Activated CD4-positive, alpha-beta T cell treated with anti-CD3 and anti-CD28 coated beads, Interleukin-2, amount 10 ng/mL, durations not matched to agents 7 days and 5 days (primary cell): ENCODE measurements at regions not wholly inside any gene's neighbourhood (a gene's known extent, or its start where the extent isn't known, plus 50 kb on each side); places are given as distances from the start of the nearest gene placed in this dataset.
"Not testable (repeated sequence)": the region's sequence is repeated elsewhere in the genome, so short reads cannot be mapped to it uniquely, and the experiment has no call there.

ENCODE experiments used
- CTCF ChIA-PET: fragments of 350-600 bp; sonication (Branson Sonifier 250); formaldehyde crosslinking; loops from one replicate; lab custom pipeline; 2021; ENCODE audit warnings: antibody characterized with exemption; lab: Charles Lee
- POLR2A ChIA-PET: fragments of 350-600 bp; sonication (Branson Sonifier 250); formaldehyde crosslinking; loops from one replicate; lab custom pipeline; 2021; ENCODE audit warnings: antibody characterized with exemption; lab: Charles Lee
- DNase-seq: peaks from one replicate; pipeline ENCODE4 v3.0.0-alpha.2; 2020
- H3K27ac Mint-ChIP-seq: one replicate; pipeline ENCODE4 v1.8.0; 2021; ENCODE audit warnings: mild to moderate bottlenecking, moderate library complexity, mixed read lengths
- H3K27me3 Mint-ChIP-seq: one replicate; pipeline ENCODE4 v1.8.0; 2021; ENCODE audit warnings: mixed read lengths
- H3K36me3 Mint-ChIP-seq: one replicate; pipeline ENCODE4 v1.8.0; 2021; ENCODE audit warnings: low read depth, mixed read lengths
- H3K4me1 Mint-ChIP-seq: one replicate; pipeline ENCODE4 v1.8.0; 2021; ENCODE audit warnings: mixed read lengths
- H3K4me3 Mint-ChIP-seq: one replicate; pipeline ENCODE4 v1.8.0; 2021; ENCODE audit warnings: mild to moderate bottlenecking, moderate library complexity, mixed read lengths
- H3K9me3 Mint-ChIP-seq: one replicate; pipeline ENCODE4 v1.8.0; 2021; ENCODE audit warnings: mixed read lengths

- POLR2A ChIA-PET: no interaction called here
- CTCF ChIA-PET: no interaction called here
- Mint-ChIP-seq H3K9me3 (no peaks in the 10 kb centered on the region), H3K36me3 (no peaks in the 10 kb centered on the region), H3K27ac (no peak overlapping the region), H3K27me3 (peaks cover 17% of the 10 kb centered on the region), H3K4me3 (no peak overlapping the region), H3K4me1 (no peaks in the 10 kb centered on the region)
- DNase-seq: no peak
These were observed 231.3 kb upstream of the TET2 start for GRCh38 chr4:104915373-104915772.

- CTCF ChIA-PET: no interaction called here
- no peak overlapping the region for H3K4me3 Mint-ChIP-seq
- no peak overlapping the region for H3K27ac Mint-ChIP-seq
- POLR2A ChIA-PET: no interaction called here
- peaks cover 15% of the 10 kb centered on the region for H3K27me3 Mint-ChIP-seq
- no peaks in the 10 kb centered on the region for H3K36me3 Mint-ChIP-seq
- no peak for DNase-seq
- H3K9me3 Mint-ChIP-seq: no peaks in the 10 kb centered on the region
- no peaks in the 10 kb centered on the region for H3K4me1 Mint-ChIP-seq
These were observed 230.8 kb upstream of the TET2 start for GRCh38 chr4:104915864-104916263.

- ChIA-PET POLR2A (no interaction called here), CTCF (no interaction called here)
- no peak overlapping the region for H3K27ac Mint-ChIP-seq
- no peaks in the 10 kb centered on the region for H3K9me3 Mint-ChIP-seq
- H3K27me3 Mint-ChIP-seq: peaks cover 18% of the 10 kb centered on the region
- DNase-seq: no peak
- no peaks in the 10 kb centered on the region for H3K36me3 Mint-ChIP-seq
- no peaks in the 10 kb centered on the region for H3K4me1 Mint-ChIP-seq
- no peak overlapping the region for H3K4me3 Mint-ChIP-seq
These were observed 227.3 kb upstream of the TET2 start for GRCh38 chr4:104919406-104919805.

DNA sequence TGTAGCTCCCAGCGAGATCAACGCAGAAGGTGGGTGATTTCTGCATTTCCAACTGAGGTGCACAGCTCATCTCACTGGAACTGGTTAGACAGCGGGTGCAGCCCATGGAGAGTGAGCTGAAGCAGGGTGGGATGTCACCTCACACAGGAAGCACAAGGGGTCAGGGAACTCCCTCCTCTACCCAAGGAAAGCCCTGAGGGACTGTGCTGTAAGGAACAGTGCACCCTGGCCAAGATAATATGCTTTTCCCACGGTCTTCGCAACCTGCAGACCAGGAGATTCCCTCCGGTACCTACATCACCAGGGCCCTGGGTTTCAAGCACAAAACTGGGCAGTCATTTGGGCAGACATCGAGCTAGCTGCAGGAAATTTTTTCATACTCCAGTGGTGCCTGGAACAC is 216.4 kb upstream of the TET2 start:
- Mint-ChIP-seq H3K27me3 (peaks cover 19% of the 10 kb centered on the region), H3K36me3 (peaks cover 17% of the 10 kb centered on the region), H3K4me1 (peaks cover 41% of the 10 kb centered on the region), H3K27ac (peak overlapping the region; percentile 86), H3K4me3 (no peak overlapping the region), H3K9me3 (peaks cover 16% of the 10 kb centered on the region)
- ChIA-PET CTCF (interaction anchor here (1.1 kb wide), 2 partner anchors 16 to 544 kb away, joined by 3 to 4 read pairs; partner anchors contain the start of gene PPA2), POLR2A (no interaction called here)
- DNase-seq: no peak

DNA sequence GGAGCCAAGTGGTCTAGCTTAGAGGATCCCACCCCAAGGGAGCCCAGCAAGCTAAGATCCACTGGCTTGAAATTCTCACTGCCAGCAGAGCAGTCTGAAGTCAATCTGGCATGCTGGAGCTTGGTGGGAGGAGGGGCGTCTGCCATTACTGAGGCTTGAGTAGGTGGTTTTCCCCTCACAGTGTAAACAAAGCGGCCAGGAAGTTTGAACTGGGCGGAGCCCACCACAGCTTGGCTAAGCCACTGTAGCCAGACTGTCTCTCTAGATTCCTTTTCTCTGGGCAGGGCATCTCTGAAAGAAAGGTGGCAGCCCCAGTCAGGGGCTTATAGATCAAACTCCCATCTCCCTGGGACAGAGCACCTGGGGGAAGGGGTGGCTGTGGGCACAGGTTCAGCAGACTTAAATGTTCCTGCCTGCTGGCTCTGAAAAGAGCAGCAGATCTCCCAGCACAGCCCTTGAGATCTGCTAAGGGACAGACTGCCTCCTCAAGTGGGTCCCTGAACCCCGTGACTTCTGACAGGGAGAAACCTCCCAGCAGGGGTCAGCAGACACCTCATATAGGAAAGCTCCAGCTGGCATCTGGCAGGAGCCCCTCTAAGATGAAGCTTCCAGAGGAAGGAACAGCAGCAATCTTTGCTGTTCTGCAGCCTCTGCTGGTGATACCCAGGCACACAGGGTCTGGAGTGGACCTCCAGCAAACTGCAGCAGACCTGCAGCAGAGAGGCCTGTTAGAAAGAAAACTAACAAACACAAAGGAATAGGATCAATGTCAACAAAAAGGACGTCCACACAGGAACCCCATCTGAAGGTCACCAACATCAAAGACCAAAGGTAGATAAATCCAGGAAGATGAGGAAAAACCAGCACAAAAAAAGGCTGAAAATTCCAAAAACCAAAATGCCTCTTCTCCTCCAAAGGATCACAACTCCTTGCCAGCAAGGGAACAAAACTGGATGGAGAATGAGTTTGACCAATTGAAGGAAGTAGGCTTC is 215.6 kb upstream of the TET2 start:
- Mint-ChIP-seq H3K4me1 (peaks cover 41% of the 10 kb centered on the region), H3K27me3 (peaks cover 18% of the 10 kb centered on the region), H3K27ac (peak overlapping the region; percentile 86), H3K36me3 (peaks cover 17% of the 10 kb centered on the region), H3K9me3 (peaks cover 20% of the 10 kb centered on the region), H3K4me3 (peak overlapping the region; percentile 35)
- CTCF ChIA-PET: interaction anchor here (1.1 kb wide), 2 partner anchors 15 to 543 kb away, joined by 3 to 4 read pairs; partner anchors contain the start of gene PPA2
- POLR2A ChIA-PET: not testable (repeated sequence)
- peak; percentile 69 for DNase-seq

GRCh38 chr4:104938624-104939023 is 208.1 kb upstream of the TET2 start:
- Mint-ChIP-seq H3K9me3 (peaks cover 16% of the 10 kb centered on the region), H3K4me1 (peaks cover 16% of the 10 kb centered on the region), H3K36me3 (peaks cover 2% of the 10 kb centered on the region), H3K4me3 (no peak overlapping the region), H3K27ac (peak overlapping the region; percentile 47), H3K27me3 (peaks cover 2% of the 10 kb centered on the region)
- peak; percentile 69 for DNase-seq
- ChIA-PET CTCF (interaction anchor here (0.6 kb wide), 1 partner anchor 13 kb away, joined by 3 read pairs; no protein-coding TSS in a partner anchor), POLR2A (no interaction called here)

GRCh38 chr4:104940927-104941326 is 205.7 kb upstream of the TET2 start:
- peaks cover 2% of the 10 kb centered on the region for H3K36me3 Mint-ChIP-seq
- H3K4me1 Mint-ChIP-seq: peaks cover 17% of the 10 kb centered on the region
- CTCF ChIA-PET: no interaction called here
- no peak for DNase-seq
- peaks cover 5% of the 10 kb centered on the region for H3K9me3 Mint-ChIP-seq
- H3K27me3 Mint-ChIP-seq: no peaks in the 10 kb centered on the region
- H3K4me3 Mint-ChIP-seq: no peak overlapping the region
- POLR2A ChIA-PET: no interaction called here
- no peak overlapping the region for H3K27ac Mint-ChIP-seq

DNA sequence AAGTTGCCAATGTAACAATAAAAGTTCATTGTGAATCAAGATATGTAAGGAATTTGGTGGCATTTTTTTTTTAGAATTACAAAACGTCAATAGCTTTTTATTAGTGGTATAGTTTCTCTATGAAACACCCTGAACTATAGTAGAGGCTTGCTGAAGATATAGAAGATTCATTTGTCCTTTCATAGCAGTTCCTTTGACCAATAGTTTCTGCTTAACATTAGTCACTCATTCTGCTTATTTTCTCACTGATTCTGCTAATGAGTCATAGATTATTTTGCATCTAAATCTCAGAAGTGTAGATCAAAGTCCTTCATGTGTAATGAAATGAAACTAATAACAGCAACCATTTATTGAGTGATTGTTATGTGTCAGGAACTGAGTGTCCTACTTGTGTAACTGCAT is 205.0 kb upstream of the TET2 start:
- ChIA-PET CTCF (no interaction called here), POLR2A (no interaction called here)
- no peak overlapping the region for H3K27ac Mint-ChIP-seq
- peaks cover 2% of the 10 kb centered on the region for H3K36me3 Mint-ChIP-seq
- H3K4me1 Mint-ChIP-seq: peaks cover 17% of the 10 kb centered on the region
- no peak for DNase-seq
- H3K4me3 Mint-ChIP-seq: no peak overlapping the region
- peaks cover 2% of the 10 kb centered on the region for H3K27me3 Mint-ChIP-seq
- H3K9me3 Mint-ChIP-seq: peaks cover 2% of the 10 kb centered on the region

- Mint-ChIP-seq H3K27ac (no peak overlapping the region), H3K4me3 (no peak overlapping the region), H3K9me3 (peaks cover 2% of the 10 kb centered on the region), H3K36me3 (peaks cover 2% of the 10 kb centered on the region), H3K4me1 (peaks cover 16% of the 10 kb centered on the region), H3K27me3 (peaks cover 3% of the 10 kb centered on the region)
- POLR2A ChIA-PET: no interaction called here
- peak; percentile 18 for DNase-seq
- CTCF ChIA-PET: interaction anchor here (0.7 kb wide), 1 partner anchor 546 kb away, joined by 3 read pairs; no protein-coding TSS in a partner anchor
These were observed 203.5 kb upstream of the TET2 start for GRCh38 chr4:104942990-104943743.

GRCh38 chr4:104944596-104944995 is 202.1 kb upstream of the TET2 start:
- Mint-ChIP-seq H3K36me3 (peaks cover 2% of the 10 kb centered on the region), H3K4me3 (no peak overlapping the region), H3K9me3 (peaks cover 2% of the 10 kb centered on the region), H3K27ac (no peak overlapping the region), H3K4me1 (peaks cover 9% of the 10 kb centered on the region), H3K27me3 (peaks cover 3% of the 10 kb centered on the region)
- CTCF ChIA-PET: no interaction called here
- POLR2A ChIA-PET: no interaction called here
- DNase-seq: no peak

- ChIA-PET POLR2A (no interaction called here), CTCF (interaction anchor here (0.9 to 1.3 kb wide), 2 partner anchors 9 to 23 kb away, joined by 3 to 4 read pairs; no protein-coding TSS in a partner anchor)
- Mint-ChIP-seq H3K36me3 (peaks cover 4% of the 10 kb centered on the region), H3K9me3 (peaks cover 14% of the 10 kb centered on the region), H3K4me3 (no peak overlapping the region), H3K27me3 (peaks cover 9% of the 10 kb centered on the region), H3K4me1 (peaks cover 16% of the 10 kb centered on the region), H3K27ac (no peak overlapping the region)
- no peak for DNase-seq
These were observed 182.1 kb upstream of the TET2 start for GRCh38 chr4:104964410-104965175.

GRCh38 chr4:104966349-104967033 is 180.2 kb upstream of the TET2 start:
- Mint-ChIP-seq H3K27ac (peak overlapping the region; percentile 96), H3K27me3 (peaks cover 5% of the 10 kb centered on the region), H3K4me3 (peak overlapping the region; percentile 60), H3K9me3 (peaks cover 12% of the 10 kb centered on the region), H3K4me1 (peaks cover 16% of the 10 kb centered on the region), H3K36me3 (peaks cover 4% of the 10 kb centered on the region)
- POLR2A ChIA-PET: no interaction called here
- DNase-seq: peak; percentile 58
- CTCF ChIA-PET: interaction anchor here (0.9 kb wide), 1 partner anchor 11 kb away, joined by 3 read pairs; no protein-coding TSS in a partner anchor
